GM19193 (cell line): ENCODE measurements at regions not wholly inside any gene's neighbourhood (a gene's known extent, or its start where the extent isn't known, plus 50 kb on each side); places are given as distances from the start of the nearest gene placed in this dataset.

ENCODE experiments used
- POLR2A ChIP-seq: IDR thresholded peaks from 4 replicates; pipeline ENCODE4 v1.6.1; 2011; ENCODE audit not compliant: insufficient read depth, insufficient read length; ENCODE audit errors: extremely low read depth

GRCh38 chr2:60106836-60107529 lies 446.5 kb downstream of the BCL11A start:
- no peak for TF ChIP-seq POLR2A

- TF ChIP-seq POLR2A = no peak
Measured at GRCh38 chr2:60105906-60106305, 447.5 kb downstream of the BCL11A start.

- TF ChIP-seq POLR2A = no peak
Measured at GRCh38 chr2:60104514-60105505, 448.6 kb downstream of the BCL11A start.

- TF ChIP-seq POLR2A = no peak
Measured at GRCh38 chr2:60100034-60100433, 453.4 kb downstream of the BCL11A start.

- no peak for TF ChIP-seq POLR2A
Measured at GRCh38 chr2:60098996-60099395, 454.5 kb downstream of the BCL11A start.

- TF ChIP-seq POLR2A = no peak
Measured at GRCh38 chr2:60097298-60097697, 456.2 kb downstream of the BCL11A start.

GRCh38 chr2:60096556-60096955 lies 456.9 kb downstream of the BCL11A start:
- TF ChIP-seq POLR2A = no peak

- no peak for TF ChIP-seq POLR2A
Measured at GRCh38 chr2:60095903-60096302, 457.6 kb downstream of the BCL11A start.

GRCh38 chr2:60095202-60095815 lies 458.1 kb downstream of the BCL11A start:
- no peak for TF ChIP-seq POLR2A

GRCh38 chr2:60094450-60094929 lies 459.0 kb downstream of the BCL11A start:
- no peak for TF ChIP-seq POLR2A

- no peak for TF ChIP-seq POLR2A
Measured at GRCh38 chr2:60092781-60093180, 460.7 kb downstream of the BCL11A start.

GRCh38 chr2:60091894-60092293 lies 461.6 kb downstream of the BCL11A start:
- no peak for TF ChIP-seq POLR2A

- no peak for TF ChIP-seq POLR2A
Measured at GRCh38 chr2:60091266-60091665, 462.2 kb downstream of the BCL11A start.

- TF ChIP-seq POLR2A = no peak
Measured at GRCh38 chr2:60079562-60079961, 473.9 kb downstream of the BCL11A start.

- no peak for TF ChIP-seq POLR2A
Measured at GRCh38 chr2:60075048-60075447, 478.4 kb downstream of the BCL11A start.
